K562 (cell line): ENCODE measurements at regions not wholly inside any gene's neighbourhood (a gene's known extent, or its start where the extent isn't known, plus 50 kb on each side); places are given as distances from the start of the nearest gene placed in this dataset.

Experiments
- CHD1 ChIP-seq: fragments of 200-600 bp; sonication (generic); IDR thresholded peaks from one replicate; pipeline ENCODE4 v1.6.1; 2012; ENCODE audit warnings: mild to moderate bottlenecking, moderate library complexity, low read length, inconsistent platforms
- GABPB2 ChIP-seq: fragments of 250-450 bp; sonication (Bioruptor Pico); conservative IDR thresholded peaks from 2 replicates; pipeline ENCODE4 v1.5.1; 2021; ENCODE audit warnings: mild to moderate bottlenecking
- MCM5 ChIP-seq: fragments of 450-650 bp; IDR thresholded peaks from 2 replicates; pipeline ENCODE4 v1.6.1; 2016; ENCODE audit warnings: low read depth
- MXI1 ChIP-seq: IDR thresholded peaks from 2 replicates; pipeline ENCODE4 v1.6.1; 2011; ENCODE audit warnings: low read depth, mild to moderate bottlenecking, improper control_type of control experiment, low read length
- PHF21A ChIP-seq: fragments of 450-650 bp; IDR thresholded peaks from 2 replicates; pipeline ENCODE4 v1.6.1; 2017; ENCODE audit warnings: low read depth, borderline replicate concordance
- RBM25 ChIP-seq: fragments of 200-400 bp; formaldehyde crosslinking; IDR thresholded peaks from 2 replicates; pipeline ENCODE4 v1.6.1; 2018; ENCODE audit warnings: low read length, low read depth, moderate library complexity; ENCODE audit not compliant: severe bottlenecking
- TGIF2 ChIP-seq: sonication (generic); formaldehyde crosslinking; IDR thresholded peaks from 2 replicates; pipeline ENCODE4 v1.8.1; 2022; ENCODE audit warnings: mild to moderate bottlenecking, missing genetic modification reagents, moderate library complexity
- U2AF1 ChIP-seq: fragments of 200-400 bp; formaldehyde crosslinking; optimal IDR thresholded peaks from 2 replicates; pipeline ENCODE3; 2017; ENCODE audit warnings: mild to moderate bottlenecking, low read depth, low read length, moderate library complexity
- ZKSCAN1 ChIP-seq: fragments of 150-350 bp; IDR thresholded peaks from 2 replicates; pipeline ENCODE4 v1.6.1; 2016; ENCODE audit warnings: low read depth, low read length
- TF ChIP-seq, protein P1 (sequence below): fragments of 250-450 bp; sonication (Bioruptor Pico); IDR thresholded peaks from 2 replicates; pipeline ENCODE4 v1.9.0; 2021; ENCODE audit warnings: mild to moderate bottlenecking, inconsistent platforms

DNA sequence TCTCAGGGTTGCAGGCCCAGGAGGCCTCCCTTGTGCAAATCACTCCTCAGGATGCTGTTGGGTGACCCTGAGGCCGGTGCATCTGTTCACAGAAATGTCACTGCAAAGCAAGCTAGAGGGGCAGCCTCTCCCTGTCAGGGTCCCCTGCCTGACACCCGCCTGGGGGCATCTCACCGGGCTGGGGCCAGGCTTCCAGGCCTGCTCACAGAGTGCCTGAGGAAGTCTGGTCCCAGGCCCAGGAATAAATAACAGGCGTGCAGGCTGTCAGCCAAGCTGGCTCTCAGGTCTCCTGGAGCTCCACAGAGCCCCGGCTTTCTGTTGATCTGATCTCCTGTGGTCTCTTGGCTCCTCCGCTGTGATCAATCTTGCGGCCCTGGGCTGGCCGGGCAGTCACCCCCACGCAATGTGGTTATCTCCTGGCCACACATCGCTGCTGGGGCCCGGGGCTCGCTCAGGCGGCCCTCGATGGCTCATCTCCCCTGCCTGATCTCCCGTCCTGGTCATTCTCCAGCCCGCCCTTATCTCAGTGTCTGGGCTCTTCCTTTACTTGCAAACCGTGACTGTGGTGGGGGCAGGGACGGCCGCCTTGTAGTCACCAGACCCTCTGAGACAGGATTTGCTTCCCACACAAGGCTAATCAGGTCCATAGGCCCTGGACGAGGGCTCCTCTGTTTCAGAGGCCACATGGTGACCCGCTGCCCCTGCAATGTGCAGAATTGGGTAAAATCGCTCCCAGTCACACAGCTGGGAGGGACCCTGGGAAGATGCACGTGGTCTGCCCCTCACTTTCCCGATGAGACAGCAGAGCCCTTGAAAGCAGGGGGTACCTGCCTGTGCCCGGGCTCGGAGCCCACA lies 231.2 kb upstream of the GSE1 start (continued):
- TF ChIP-seq CHD1 (no peak), MXI1 (peak; percentile 52; the same call in 1 of the 2 replicates), RBM25 (no peak), U2AF1 (no peak), MCM5 (no peak), PHF21A (peak; percentile 97), TGIF2 (CRISPR knock-in tag) (no peak), GABPB2 (CRISPR knock-in tag) (no peak), ZKSCAN1 (peak; percentile 97)
- TF ChIP-seq, protein P1, sequence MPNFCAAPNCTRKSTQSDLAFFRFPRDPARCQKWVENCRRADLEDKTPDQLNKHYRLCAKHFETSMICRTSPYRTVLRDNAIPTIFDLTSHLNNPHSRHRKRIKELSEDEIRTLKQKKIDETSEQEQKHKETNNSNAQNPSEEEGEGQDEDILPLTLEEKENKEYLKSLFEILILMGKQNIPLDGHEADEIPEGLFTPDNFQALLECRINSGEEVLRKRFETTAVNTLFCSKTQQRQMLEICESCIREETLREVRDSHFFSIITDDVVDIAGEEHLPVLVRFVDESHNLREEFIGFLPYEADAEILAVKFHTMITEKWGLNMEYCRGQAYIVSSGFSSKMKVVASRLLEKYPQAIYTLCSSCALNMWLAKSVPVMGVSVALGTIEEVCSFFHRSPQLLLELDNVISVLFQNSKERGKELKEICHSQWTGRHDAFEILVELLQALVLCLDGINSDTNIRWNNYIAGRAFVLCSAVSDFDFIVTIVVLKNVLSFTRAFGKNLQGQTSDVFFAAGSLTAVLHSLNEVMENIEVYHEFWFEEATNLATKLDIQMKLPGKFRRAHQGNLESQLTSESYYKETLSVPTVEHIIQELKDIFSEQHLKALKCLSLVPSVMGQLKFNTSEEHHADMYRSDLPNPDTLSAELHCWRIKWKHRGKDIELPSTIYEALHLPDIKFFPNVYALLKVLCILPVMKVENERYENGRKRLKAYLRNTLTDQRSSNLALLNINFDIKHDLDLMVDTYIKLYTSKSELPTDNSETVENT = no peak
